ENCODE measurements at regions not wholly inside any gene's neighbourhood (a gene's known extent, or its start where the extent isn't known, plus 50 kb on each side); places are given as distances from the start of the nearest gene placed in this dataset.
"Not testable (repeated sequence)": the region's sequence is repeated elsewhere in the genome, so short reads cannot be mapped to it uniquely, and the experiment has no call there.

DNA sequence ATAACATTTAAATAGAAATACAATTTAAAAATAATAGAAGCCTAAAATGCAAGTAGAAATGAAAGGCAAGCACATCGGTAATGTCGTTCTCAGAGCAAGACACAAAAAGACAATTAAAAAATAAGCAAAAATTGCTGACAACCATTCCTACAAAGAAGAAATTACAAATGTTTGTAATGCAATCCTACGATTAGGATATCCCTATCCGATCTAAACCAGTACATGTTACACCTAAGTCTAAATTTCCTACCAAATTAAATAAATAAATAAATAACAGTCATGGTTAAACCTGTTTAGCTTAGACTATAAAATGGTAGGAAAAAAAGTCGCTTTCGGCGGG lies 90.0 kb downstream of the ANXA2R start:
- DNase-seq (ENCODE audit: extremely low read depth, low read depth, low spot score): no peak

DNA sequence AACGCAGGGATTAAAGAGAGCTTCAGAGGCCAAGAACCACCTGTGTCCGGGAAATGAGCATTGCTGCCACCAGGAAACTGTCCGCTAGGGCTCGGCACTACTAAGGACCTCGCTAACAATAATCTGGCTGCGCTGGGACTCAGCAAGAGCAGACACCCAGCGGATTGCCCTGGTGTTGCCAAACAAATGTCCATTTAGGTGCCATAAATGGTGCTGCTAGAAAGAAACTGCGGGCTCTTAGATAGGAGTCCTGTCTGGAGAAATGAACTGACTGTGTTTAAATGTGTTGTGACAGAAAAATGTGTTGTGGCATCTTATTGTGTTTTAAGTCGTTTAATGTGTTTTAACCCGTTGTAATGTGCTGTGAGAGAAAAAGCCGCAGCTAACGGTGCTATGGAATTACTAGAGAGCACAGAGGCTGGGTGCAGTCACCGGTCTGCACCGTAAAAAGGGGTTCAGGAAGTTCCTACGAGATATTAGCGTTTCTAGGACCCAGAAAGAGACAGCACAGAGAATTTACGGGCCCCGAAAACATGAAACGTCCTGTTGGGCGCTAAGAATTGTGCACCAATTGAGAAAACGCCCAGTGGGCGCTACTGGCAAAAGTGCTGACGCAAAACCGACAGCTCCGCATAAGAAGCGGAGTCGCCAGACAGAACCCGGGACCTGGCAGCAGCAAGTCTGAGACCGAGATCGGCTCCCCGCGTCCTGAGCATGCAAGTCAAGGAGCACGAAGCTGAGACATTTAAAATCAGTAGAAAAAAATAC lies 90.6 kb downstream of the ANXA2R start:
- DNase-seq (ENCODE audit: extremely low read depth, low read depth, low spot score): peak; percentile 85

DNA sequence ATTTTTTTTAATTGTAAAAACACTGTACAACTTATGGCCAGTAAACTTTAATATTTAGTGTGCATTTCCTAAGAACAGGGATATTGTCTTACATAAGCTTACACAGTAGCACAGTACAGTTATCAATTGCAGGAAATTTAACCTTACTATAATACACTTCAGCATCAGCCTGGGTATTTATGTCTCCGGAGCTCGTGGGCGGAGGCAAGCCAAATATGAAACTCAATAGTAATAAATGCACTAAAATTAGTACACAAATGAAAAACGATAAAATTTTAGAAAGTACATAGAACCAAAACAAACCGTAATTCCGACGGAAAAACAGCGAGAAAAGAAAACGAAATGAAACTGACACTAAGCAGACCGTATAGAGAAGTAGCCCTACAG lies 91.2 kb downstream of the ANXA2R start:
- no peak for DNase-seq (ENCODE audit: extremely low read depth, low read depth, low spot score)

DNA sequence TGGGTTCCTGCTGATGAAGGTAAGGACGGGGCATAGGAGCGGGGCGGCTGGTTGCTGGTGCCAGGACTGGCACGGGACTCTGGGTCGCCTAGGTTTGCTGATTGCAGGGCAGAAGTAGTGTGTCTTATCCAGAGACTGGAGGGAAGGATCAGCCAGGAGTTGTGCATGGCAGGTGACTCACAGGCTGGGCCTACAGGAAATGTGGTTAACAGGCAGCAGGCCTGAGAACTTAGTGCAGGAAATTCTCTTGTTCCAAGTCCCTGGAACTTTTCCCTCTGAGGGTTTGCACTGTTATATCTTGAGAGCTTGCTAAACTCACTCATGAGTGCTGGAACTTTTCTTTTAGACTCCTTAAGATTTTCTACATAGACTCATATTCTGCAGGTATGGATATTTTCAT lies 95.1 kb downstream of the ANXA2R start:
- DNase-seq (ENCODE audit: extremely low read depth, low read depth, low spot score): peak; percentile 74

DNA sequence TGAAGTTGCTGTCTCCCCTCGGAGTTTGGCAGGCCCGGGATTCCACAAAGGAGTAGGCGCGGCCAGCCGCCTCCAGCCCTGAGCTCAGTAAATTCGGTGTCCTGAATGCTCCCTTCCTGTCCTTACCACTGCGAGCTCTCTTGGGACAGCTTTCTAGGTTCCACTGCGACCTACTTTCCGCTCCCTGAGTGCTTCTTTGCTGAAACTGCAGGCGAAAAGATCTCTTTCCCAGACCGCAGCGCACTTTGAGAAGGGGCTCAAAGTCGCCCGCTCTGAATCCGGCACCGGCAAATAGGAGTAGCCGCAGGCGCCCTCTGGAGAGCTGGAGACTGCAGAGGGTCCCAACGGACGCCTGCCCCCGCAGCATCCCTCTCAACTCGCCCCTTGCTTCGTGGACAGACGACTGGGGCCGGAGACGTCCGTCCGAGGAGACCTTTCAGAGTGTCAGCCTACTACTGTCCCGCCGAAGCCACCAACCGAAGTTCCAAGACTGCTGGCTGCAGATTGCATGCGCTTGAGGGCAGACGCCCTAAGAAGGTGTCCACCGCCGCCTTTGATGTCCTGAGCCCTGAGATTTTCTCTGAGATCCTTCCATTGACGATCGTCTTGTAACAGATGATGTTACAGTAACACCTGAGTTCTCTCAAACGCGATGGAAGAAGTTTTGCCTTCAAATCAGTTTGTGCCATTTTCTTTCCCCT lies 96.0 kb downstream of the ANXA2R start:
- no peak for DNase-seq (ENCODE audit: extremely low read depth, low read depth, low spot score)

DNA sequence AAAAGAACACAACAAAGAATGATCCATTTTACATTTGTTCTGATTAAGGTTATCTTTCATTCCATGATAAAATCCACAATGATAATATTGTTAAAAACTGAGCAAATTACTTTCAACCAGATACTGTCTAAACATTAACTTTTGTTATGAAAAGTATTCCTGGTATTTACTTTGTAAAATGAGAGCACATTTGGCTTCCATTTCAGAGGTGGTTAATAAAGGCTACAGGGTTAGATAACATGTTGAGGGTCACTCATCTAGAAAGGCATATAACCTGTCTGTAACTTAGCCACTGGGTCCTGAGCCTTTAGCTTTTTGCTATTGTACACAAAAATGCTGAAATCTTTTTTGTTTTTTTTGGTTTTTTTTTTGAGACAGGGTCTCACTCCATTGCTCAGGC lies 99.3 kb downstream of the ANXA2R start:
- no peak for DNase-seq (ENCODE audit: extremely low read depth, low read depth, low spot score)

DNA sequence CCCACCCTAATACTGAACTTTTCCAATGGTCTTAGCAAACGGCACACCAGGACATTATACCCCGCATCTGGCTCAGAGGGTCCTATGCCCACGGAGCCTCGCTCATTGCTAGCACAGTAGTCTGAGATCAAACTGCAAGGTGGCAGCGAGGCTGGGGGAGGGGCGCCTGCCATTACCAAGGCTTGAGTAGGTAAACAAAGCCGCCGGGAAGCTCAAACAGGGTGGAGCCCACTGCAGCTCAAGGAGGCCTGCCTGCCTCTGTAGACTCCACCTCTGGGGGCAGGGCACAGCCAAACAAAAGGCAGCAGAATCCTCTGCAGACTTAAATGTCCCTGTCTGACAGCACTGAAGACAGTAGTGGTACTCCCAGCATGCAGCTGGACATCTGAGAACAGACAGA lies 108.1 kb downstream of the ANXA2R start:
- DNase-seq (ENCODE audit: extremely low read depth, low read depth, low spot score): not testable (repeated sequence)

DNA sequence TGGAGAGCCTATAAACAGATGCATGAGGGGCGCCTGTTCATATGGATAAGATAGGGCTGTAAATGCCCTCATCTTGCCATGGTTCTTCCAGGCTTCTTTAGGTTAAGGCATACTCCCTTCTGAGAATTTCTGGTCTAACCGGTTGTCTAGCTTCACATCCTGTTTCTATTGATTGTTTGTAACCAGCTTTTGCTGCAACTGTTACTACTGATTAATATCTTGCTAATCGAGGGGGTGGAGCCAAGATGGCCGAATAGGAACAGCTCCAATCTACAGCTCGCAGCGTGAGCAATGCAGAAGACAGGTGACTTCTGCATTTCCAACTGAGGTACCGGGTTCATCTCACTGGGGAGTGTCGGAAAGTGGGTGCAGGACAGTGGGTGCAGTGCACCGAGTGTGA lies 108.7 kb downstream of the ANXA2R start:
- not testable (repeated sequence) for DNase-seq (ENCODE audit: extremely low read depth, low read depth, low spot score)

DNA sequence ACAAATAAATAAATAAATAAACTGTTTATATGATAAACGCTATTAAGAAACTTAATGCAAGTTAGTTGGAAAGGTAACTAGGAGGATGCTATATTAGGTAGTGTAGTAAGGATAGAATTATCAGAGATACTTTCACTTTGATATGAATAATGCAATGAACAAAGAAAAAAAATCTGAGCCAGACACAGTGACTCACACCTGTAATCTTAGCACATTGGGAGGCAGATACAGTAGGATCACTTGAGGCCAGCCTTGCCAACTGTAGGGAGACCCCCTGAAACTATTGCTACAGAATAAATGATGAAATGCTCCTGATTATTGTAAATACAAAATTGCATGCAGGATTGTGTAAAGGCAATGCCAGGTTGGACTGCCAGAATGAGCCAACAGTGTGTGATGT lies 109.2 kb downstream of the ANXA2R start:
- no peak for DNase-seq (ENCODE audit: extremely low read depth, low read depth, low spot score)

DNA sequence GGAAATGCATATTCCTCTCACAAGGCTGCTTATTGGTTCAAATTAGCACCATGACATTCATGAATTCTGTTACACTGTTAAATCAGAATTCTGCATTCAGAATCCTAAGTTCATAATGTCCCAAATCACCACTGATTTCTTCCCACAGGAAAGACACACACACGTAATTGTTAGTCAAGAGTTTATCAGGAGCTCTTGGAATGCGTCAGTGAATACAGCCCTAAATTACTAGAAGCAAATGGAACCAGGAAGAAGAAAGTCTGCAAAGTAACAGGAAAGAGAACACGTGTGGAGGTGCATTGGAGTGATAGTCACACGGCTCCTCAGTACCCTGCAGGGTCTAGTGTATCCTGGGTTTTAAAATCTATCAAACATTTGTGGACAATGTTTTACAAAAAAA lies 110.2 kb downstream of the ANXA2R start:
- DNase-seq (ENCODE audit: extremely low read depth, low read depth, low spot score): no peak

DNA sequence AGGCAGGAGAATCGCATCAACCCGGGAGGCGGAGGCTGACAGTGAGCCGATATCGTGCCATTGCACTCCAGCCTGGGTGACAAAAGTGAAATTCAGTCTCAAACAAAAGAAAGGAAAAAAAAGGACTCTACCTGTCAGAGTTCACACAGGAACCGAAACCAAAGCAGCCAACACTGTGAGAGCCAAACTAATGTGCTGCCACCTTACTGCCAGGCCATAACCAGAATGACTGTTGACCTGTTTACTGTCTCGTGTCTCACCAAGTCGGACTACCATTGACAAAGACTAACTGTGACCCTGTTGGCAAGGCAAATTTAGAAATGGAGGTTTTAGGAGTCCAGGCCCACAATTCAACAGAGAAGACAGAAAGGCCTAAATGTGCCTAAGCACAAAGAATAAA lies 112.4 kb downstream of the ANXA2R start:
- no peak for DNase-seq (ENCODE audit: extremely low read depth, low read depth, low spot score)

DNA sequence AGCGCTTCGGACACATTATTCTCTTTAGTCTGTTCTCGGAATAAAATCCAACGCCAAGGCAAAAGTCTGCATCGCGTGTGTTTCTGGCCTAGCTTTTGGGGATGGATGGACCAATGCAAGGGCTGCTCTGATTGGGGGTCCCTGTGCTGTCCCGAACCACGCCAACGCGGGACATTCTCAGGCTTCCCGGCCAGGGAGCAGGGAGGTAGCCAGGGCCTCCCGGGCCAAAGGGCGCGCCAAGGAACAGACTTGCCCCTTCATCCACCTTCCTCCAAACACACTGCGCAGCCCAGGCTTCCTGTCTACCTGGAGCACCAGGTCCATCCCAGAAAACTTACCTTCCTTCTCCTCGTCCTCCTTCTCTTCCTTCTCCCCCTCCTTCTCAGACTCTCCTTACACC lies 113.0 kb upstream of the SELENOP start:
- no peak for DNase-seq (ENCODE audit: extremely low read depth, low read depth, low spot score)

DNA sequence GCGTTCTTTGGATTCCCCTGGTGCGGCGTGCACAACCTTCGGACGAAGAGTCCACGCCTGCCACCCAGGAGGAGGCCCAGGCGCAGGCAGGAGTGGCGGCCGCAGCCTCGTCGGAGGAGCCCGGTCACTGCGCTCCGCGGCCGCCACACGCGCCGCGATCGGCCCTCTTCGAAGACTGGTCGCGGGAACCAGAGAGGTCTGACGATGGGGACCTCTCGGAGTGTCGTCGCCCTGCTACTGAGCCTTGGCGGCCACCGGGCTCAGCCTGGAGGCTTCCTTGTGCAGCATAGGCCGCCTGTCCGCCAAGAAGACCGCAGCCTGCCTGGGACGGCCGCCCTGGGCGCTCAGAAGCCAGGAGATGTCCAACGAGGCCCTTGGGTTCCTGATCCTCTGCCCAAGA lies 112.5 kb upstream of the SELENOP start:
- DNase-seq (ENCODE audit: extremely low read depth, low read depth, low spot score): no peak

DNA sequence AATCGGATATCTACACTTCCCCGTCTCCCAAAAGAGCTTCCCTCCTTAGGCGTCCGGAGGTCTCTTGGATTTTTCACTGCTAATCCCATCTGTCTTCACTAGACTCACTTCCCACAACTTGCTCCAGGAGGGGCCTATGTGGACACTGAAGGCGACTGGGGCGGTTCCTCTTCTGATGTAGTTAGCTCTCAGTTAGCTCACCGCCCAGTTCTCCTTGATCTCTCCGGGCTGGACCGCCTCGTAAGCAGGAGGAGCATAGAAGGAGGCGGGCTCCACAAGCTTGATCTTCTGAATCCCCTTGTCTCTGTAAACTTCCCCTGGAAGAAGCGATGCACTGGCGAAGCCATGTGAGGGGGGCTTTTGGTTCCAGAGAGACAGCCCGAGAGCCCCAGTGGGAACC lies 112.0 kb upstream of the SELENOP start:
- DNase-seq (ENCODE audit: extremely low read depth, low read depth, low spot score): no peak

DNA sequence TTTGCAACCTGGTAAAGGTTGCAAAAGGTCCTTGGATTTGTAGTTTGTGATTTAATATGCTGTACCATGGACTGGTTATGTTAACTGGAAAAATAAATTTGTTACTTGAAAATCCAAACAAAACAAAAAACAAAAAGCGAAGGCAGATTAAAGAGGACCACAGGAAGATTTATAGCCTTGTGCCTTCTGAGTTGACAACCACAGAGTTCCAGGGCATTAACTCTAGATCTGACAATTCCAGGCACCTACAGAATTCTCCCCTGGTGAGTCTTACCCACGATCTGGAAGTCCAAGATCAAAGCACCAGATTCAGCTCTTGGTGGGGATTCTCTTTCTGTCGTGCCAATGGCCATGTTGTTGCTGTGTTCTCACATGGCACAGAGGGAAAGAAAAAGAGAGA lies 107.9 kb upstream of the SELENOP start:
- no peak for DNase-seq (ENCODE audit: extremely low read depth, low read depth, low spot score)

DNA sequence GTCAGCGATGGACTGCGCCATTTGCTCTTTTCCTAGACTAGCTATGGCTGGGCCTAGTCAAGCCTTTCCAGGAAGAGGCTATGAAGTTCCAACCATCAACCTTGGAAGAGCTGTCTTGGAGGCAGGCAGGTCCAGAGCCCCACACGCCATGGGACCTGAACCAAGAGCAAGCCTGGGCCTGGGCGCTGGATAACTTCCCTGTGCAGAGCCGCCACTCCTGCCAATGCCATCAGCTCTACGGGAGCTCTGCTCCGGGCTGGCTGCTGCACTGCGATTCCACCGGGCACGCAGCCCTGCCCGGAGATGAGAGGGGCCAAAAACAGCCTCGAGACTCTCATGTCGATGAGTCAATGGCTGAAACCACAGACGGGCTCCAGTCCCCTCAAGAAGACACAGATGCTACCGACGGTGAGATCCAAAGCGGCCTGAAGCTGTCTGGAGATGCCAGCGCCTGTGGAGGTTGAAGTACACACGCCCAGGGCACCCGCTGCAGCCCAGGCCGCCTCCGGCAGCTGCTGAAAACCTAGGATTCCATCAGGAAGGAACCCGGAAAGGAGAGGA lies 103.7 kb upstream of the SELENOP start:
- no peak for DNase-seq (ENCODE audit: extremely low read depth, low read depth, low spot score)

DNA sequence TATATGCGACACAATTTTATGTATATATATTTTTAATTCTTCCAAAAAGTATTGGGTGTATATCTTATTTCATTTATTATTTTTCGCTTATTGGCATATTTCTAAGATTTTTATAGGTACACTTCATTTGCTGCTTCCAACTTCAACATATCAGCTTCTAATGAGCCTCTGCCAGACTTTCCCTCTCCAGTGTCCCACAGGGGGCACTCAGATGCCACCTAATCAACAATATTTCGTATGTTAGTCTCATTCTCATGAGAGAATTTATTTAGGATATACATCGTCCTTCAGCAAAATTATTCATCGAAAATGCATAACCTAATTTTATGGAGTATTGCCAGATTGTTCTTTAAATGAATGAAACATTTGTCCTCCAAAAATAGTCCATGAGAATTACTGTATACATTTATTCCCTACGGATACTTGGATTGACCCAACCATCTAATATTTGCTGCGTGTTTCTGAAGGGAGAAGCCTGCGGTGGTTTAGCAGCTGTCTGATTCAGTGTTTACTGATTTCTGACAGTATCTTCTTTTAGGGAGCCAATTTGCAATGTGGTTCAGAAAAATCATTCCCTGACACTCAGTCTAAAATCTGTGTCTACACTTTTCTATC lies 100.6 kb upstream of the SELENOP start:
- peak; percentile 70 for DNase-seq (ENCODE audit: extremely low read depth, low read depth, low spot score)

DNA sequence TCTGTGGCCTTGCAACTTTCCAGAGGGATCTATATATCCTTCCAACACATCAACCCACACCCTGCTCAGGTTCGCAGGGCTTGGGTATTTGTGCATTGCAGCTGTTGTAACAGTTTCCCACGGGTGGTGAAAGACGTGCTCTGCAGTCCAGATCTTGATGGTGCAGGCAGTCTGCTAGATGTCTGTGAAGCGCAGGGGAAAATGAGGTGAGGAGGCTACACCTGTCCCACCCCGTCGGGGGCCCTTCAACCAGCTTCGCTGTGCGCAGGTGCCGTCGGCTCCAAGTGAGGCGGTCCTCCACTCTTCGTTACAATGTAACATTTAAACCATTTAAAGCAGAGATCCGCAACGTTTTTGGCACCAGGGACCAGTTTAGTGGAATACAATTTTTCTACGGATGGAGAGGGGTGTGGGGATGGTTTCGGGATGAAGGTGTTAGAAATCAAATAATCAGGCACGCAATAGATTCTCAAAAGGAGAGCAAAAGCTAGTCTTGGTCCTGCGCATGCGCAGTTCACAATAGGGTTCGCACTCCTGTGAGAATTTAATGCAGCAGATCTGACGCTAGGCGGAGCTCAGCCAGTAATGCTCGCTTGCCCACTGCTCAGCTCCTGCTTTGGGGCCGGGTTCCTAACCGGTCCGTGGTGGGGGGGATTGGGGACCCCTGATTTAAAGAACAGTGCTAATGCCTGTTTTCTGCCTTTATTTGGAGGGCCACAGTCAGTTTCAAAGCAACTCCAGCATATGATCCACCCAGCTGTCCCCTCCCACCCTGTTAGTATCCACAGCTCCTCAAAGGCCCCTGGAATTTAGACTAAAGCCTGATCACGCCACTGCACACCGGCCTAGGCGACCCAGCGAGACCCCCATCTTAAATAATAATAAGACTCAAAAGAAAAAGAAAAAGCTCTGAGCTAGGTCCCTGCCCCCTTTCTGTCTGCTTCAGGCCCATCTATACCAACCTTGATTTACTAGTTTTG lies 97.1 kb upstream of the SELENOP start:
- DNase-seq (ENCODE audit: extremely low read depth, low read depth, low spot score): peak; percentile 72

DNA sequence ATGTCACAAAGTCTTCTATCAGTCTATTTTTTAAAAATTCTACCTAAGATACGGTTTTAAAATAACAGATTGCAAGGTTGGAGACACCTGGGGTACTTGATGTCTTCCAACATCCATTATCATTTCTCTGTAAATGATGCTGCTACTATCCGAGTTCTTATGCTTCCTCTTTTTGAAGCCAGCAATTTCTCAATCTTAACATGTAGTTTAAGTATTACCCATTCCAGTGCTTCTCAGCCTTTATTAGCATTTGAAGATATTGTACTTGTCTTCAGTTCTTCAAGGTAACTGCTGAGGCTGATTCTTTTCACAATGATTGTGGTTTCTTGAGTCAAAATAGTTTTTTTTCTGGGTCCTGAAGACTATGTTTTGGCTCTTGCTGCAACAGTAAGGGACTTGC lies 96.4 kb upstream of the SELENOP start:
- no peak for DNase-seq (ENCODE audit: extremely low read depth, low read depth, low spot score)

DNA sequence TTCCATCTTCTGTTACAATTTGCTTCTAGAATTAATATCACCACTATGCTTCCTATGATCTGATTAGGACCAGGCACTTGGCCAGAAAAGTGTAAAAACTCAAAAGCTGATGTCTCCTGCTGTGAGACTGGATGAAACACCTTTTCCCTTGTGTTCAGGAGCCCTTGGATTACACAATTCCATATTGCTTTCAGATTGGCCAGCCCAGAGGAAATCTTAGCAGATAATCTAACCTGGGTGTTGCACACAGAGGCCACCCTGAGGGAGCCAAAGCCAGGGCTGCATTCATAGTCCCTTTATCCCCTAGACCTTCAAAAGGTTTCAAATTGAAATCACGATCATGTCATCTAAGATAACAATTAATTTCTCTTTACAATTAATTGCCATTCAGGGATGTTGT lies 94.1 kb upstream of the SELENOP start:
- no peak for DNase-seq (ENCODE audit: extremely low read depth, low read depth, low spot score)

DNA sequence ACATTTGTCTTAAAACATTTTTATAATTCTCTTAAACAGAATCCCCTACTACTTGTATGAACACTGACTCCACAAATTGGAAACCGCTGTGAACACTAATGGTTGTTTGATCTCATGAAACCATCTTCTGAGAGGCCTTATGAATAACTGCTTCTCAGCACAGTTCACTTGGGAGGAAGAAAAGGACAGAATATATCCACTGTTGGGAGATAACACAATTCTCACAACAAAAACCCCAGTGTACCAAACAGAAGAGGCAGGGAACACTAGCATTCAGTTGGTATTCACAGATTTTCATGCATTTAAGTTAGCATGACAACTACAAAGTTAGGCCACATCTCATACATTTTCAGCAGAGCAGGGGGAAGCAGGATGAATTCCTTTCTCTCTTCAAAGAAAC lies 89.0 kb upstream of the SELENOP start:
- no peak for DNase-seq (ENCODE audit: extremely low read depth, low read depth, low spot score)
